Breast epithelium (tissue), 4 donors: ENCODE measurements at regions not wholly inside any gene's neighbourhood (a gene's known extent, or its start where the extent isn't known, plus 50 kb on each side); places are given as distances from the start of the nearest gene placed in this dataset.

Experiments
- DNase-seq, 2 donors: peaks; one replicate each; pipeline ENCODE4 v3.0.0-alpha.2; 2019; ENCODE audit warnings: low spot score in 2 of 2
- H3K27ac ChIP-seq, 2 donors: fragments of 200-600 bp; sonication (generic) in 1 of 2; one replicate each; pipeline ENCODE4 v1.5.1; 2016 to 2019; ENCODE audit warnings: mild to moderate bottlenecking in 1 of 2
- H3K27me3 ChIP-seq, 2 donors: fragments of 200-600 bp; sonication (generic) in 1 of 2; one replicate each; pipeline versions ENCODE4 v1.5.1 to v1.6.0; 2017 to 2019; ENCODE audit warnings: control low read depth in 1 of 2, mild to moderate bottlenecking in 1 of 2
- H3K36me3 ChIP-seq: fragments of 200-600 bp; one replicate; pipeline ENCODE4 v1.5.1; 2019
- H3K4me1 ChIP-seq, 2 donors: fragments of 200-600 bp; sonication (generic); one replicate each; pipeline ENCODE4 v1.5.1; 2016 to 2019; ENCODE audit warnings: control low read depth in 1 of 2
- H3K4me3 ChIP-seq, 3 donors: fragments of 200-600 bp; sonication (generic); 1 replicate in 2 of 3; 2 replicates in 1 of 3; pipeline ENCODE4 v1.5.1; 2016 to 2019; ENCODE audit warnings: mild to moderate bottlenecking in 3 of 3, moderate library complexity in 2 of 3
- H3K9me3 ChIP-seq, 2 donors: fragments of 200-600 bp; sonication (generic) in 1 of 2; one replicate each; pipeline ENCODE4 v1.5.1; 2016 to 2019; ENCODE audit warnings: control low read depth in 1 of 2
- CTCF ChIP-seq, 3 donors: fragments of 450-650 bp; IDR thresholded peaks; one replicate each; pipeline ENCODE4 v1.5.1; 2016 to 2017; ENCODE audit warnings: antibody characterized with exemption in 3 of 3, mild to moderate bottlenecking in 3 of 3, moderate library complexity in 3 of 3
- POLR2A ChIP-seq: fragments of 450-650 bp; IDR thresholded peaks from one replicate; pipeline ENCODE4 v1.6.1; 2016; ENCODE audit warnings: antibody characterized with exemption, mild to moderate bottlenecking, moderate library complexity
- POLR2AphosphoS5 ChIP-seq, 3 donors: sonication (generic); formaldehyde crosslinking; IDR thresholded peaks; one replicate each; pipeline ENCODE4 v1.6.1; 2017; ENCODE audit warnings: antibody characterized with exemption in 3 of 3
- intact Hi-C: fragments of 100-400 bp; cut with DNase I; formaldehyde crosslinking; loops from one replicate; pipeline ENCODE4 v1.15.1; 2023; ENCODE audit warnings: low total_unique reads

GRCh38 chr2:128496700-128497099, 178.0 kb upstream of the HS6ST1 start:
- Histone ChIP-seq H3K27me3 (no peaks in the 10 kb centered on the region), H3K9me3 (peaks cover 0 to 14% of the 10 kb centered on the region in 2 donors), H3K4me1 (no peaks in the 10 kb centered on the region), H3K27ac (no peak overlapping the region), H3K4me3 (no peak overlapping the region), H3K36me3 (no peaks in the 10 kb centered on the region)
- TF ChIP-seq POLR2AphosphoS5 (IDR thresholded peaks at IDR 0.05): no peak
- TF ChIP-seq POLR2A: no peak
- no peak for TF ChIP-seq CTCF (IDR thresholded peaks at IDR 0.05)
- intact Hi-C loops: no loop called here
- DNase-seq: no peak

GRCh38 chr2:128497461-128497860, 178.8 kb upstream of the HS6ST1 start:
- Histone ChIP-seq H3K9me3 (peaks cover 0 to 7% of the 10 kb centered on the region in 2 donors), H3K4me1 (no peaks in the 10 kb centered on the region), H3K36me3 (no peaks in the 10 kb centered on the region), H3K4me3 (no peak overlapping the region), H3K27ac (no peak overlapping the region), H3K27me3 (no peaks in the 10 kb centered on the region)
- intact Hi-C loops: no loop called here
- DNase-seq: no peak
- TF ChIP-seq POLR2AphosphoS5 (IDR thresholded peaks at IDR 0.05) (no peak), CTCF (IDR thresholded peaks at IDR 0.05) (no peak), POLR2A (no peak)

- no peak for DNase-seq
- Histone ChIP-seq H3K4me1 (no peaks in the 10 kb centered on the region), H3K27ac (no peak overlapping the region), H3K27me3 (no peaks in the 10 kb centered on the region), H3K4me3 (no peak overlapping the region), H3K36me3 (no peaks in the 10 kb centered on the region), H3K9me3 (peaks cover 0 to 3% of the 10 kb centered on the region in 2 donors)
- no peak for TF ChIP-seq POLR2AphosphoS5 (IDR thresholded peaks at IDR 0.05)
- no peak for TF ChIP-seq POLR2A
- TF ChIP-seq CTCF (IDR thresholded peaks at IDR 0.05): no peak
- intact Hi-C loops: no loop called here
Measured at GRCh38 chr2:128498086-128498485, 179.4 kb upstream of the HS6ST1 start.

GRCh38 chr2:128498589-128498988, 179.9 kb upstream of the HS6ST1 start:
- Histone ChIP-seq H3K4me1 (no peaks in the 10 kb centered on the region), H3K27ac (no peak overlapping the region), H3K36me3 (no peaks in the 10 kb centered on the region), H3K4me3 (no peak overlapping the region), H3K9me3 (no peaks in the 10 kb centered on the region), H3K27me3 (no peaks in the 10 kb centered on the region)
- DNase-seq: no peak
- intact Hi-C loops: no loop called here
- no peak for TF ChIP-seq CTCF (IDR thresholded peaks at IDR 0.05)
- TF ChIP-seq POLR2AphosphoS5 (IDR thresholded peaks at IDR 0.05): no peak
- TF ChIP-seq POLR2A: no peak

GRCh38 chr2:128499367-128500137, 180.9 kb upstream of the HS6ST1 start:
- no peak overlapping the region for H3K4me3 ChIP-seq

More at GRCh38 chr2:128499367-128500137, 180.9 kb upstream of the HS6ST1 start:
- H3K27ac ChIP-seq: no peak overlapping the region
- intact Hi-C loops: no loop called here
- H3K36me3 ChIP-seq: no peaks in the 10 kb centered on the region
- DNase-seq: no peak
- H3K4me1 ChIP-seq: no peaks in the 10 kb centered on the region
- TF ChIP-seq POLR2A (no peak), CTCF (IDR thresholded peaks at IDR 0.05) (no peak), POLR2AphosphoS5 (IDR thresholded peaks at IDR 0.05) (no peak)
- H3K27me3 ChIP-seq: no peaks in the 10 kb centered on the region
- H3K9me3 ChIP-seq: no peaks in the 10 kb centered on the region
